SJSA1 (cell line): ENCODE measurements at regions not wholly inside any gene's neighbourhood (a gene's known extent, or its start where the extent isn't known, plus 50 kb on each side); places are given as distances from the start of the nearest gene placed in this dataset.

ENCODE experiments used
- DNase-seq, 2 experiments: peaks; one replicate each; pipeline ENCODE4 v3.0.0-alpha.2; 2015 to 2020; ENCODE audit warnings: low spot score in 2 of 2, low read depth in 1 of 2
- H3K27ac ChIP-seq: fragments of 250-450 bp; sonication (Bioruptor Pico); 2 replicates; pipeline ENCODE4 v1.5.1; 2020; ENCODE audit warnings: mild to moderate bottlenecking, moderate library complexity
- H3K27me3 ChIP-seq: fragments of 250-450 bp; sonication (Bioruptor Pico); replicated peaks from 2 replicates; pipeline ENCODE4 v1.5.1; 2020; ENCODE audit warnings: mild to moderate bottlenecking, moderate library complexity
- H3K36me3 ChIP-seq: fragments of 250-450 bp; sonication (Bioruptor Pico); 2 replicates; pipeline ENCODE4 v1.5.1; 2020; ENCODE audit warnings: mild to moderate bottlenecking
- H3K4me1 ChIP-seq: fragments of 250-450 bp; sonication (Bioruptor Pico); replicated peaks from 2 replicates; pipeline ENCODE4 v1.6.1; 2021; ENCODE audit warnings: mild to moderate bottlenecking
- H3K4me3 ChIP-seq: fragments of 250-450 bp; sonication (Bioruptor Pico); 2 replicates; pipeline ENCODE4 v1.5.1; 2020; ENCODE audit warnings: mild to moderate bottlenecking
- H3K9me3 ChIP-seq: fragments of 250-450 bp; sonication (Bioruptor Pico); replicated peaks from 2 replicates; pipeline ENCODE4 v1.5.1; 2020; ENCODE audit warnings: mild to moderate bottlenecking

DNA sequence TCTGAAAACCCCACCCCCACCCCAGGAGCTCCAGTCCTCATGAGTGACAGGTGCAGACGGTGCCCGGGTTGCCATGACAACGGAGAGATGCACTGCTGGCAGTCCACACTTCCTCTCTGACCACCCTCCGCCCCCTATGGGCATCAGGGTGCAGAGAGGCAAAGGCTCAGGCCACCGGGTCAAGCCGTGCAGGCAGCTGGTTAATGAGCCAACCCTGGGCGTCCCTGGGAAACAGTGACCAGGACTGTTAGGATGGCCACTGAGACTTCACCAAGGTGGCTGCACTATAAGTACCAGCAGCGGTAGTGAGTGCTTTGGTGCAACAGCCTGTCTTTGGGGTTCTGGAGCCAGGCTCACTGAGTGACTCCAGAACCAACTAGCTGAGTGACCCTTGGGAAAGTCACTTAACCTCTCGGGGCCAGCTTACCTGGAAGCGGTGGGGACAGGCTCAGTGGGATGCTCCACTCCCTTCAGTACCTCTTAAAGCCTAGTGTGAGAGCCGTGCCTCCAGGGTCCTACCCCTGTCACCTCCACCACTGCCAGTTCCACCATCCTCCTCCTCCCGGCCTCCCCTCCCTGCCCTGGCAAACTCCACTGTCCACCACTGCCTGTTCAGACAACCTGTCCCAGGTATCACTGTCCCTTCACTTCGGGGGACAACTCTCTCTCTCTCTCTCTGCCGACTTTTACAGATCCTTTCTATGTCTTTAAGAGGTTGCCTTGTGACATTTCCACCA lies 121.0 kb upstream of the PRR20G start:
- no peaks in the 10 kb centered on the region for H3K9me3 ChIP-seq
- H3K4me3 ChIP-seq: no peak overlapping the region
- no peaks in the 10 kb centered on the region for H3K36me3 ChIP-seq
- no peaks in the 10 kb centered on the region for H3K4me1 ChIP-seq
- no peaks in the 10 kb centered on the region for H3K27me3 ChIP-seq
- peak in 1 of 2 experiments; percentile 38 for DNase-seq
- no peak overlapping the region for H3K27ac ChIP-seq

DNA sequence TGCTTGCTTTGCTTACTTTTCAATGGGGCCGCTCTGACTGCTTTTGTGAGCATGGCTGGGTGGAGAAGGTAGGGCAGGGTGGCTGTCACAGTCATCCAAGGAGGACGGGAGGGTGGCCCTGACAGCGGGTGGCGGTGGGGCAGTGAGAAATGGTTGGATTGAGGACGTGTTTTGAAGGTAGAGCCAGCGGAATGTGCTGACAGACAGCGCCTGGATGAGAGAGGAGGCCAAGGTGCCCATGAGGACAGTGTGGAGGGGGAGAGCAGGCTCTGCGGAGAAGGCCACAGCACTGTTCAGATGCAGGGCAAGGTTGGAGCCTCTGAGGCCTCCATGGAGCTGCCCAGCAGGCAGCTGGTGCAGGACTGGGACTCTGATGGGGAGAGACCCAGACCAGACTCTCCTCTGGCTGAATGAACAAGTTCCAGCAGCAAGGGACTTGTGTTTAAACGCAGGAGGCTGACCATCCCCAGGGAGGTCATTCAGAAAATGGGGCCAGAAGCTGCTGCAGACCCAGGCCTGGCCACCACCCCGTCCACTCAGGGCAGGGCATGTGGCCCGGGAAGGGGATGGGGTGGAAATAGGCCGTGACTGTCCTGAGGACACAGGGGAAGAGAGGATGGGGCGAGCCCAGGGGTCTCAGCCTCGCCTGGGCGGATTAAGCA lies 120.3 kb upstream of the PRR20G start:
- no peaks in the 10 kb centered on the region for H3K9me3 ChIP-seq
- H3K4me1 ChIP-seq: no peaks in the 10 kb centered on the region
- DNase-seq: peak in 1 of 2 experiments; percentile 17
- H3K27me3 ChIP-seq: no peaks in the 10 kb centered on the region
- H3K36me3 ChIP-seq: no peaks in the 10 kb centered on the region
- no peak overlapping the region for H3K27ac ChIP-seq
- no peak overlapping the region for H3K4me3 ChIP-seq

DNA sequence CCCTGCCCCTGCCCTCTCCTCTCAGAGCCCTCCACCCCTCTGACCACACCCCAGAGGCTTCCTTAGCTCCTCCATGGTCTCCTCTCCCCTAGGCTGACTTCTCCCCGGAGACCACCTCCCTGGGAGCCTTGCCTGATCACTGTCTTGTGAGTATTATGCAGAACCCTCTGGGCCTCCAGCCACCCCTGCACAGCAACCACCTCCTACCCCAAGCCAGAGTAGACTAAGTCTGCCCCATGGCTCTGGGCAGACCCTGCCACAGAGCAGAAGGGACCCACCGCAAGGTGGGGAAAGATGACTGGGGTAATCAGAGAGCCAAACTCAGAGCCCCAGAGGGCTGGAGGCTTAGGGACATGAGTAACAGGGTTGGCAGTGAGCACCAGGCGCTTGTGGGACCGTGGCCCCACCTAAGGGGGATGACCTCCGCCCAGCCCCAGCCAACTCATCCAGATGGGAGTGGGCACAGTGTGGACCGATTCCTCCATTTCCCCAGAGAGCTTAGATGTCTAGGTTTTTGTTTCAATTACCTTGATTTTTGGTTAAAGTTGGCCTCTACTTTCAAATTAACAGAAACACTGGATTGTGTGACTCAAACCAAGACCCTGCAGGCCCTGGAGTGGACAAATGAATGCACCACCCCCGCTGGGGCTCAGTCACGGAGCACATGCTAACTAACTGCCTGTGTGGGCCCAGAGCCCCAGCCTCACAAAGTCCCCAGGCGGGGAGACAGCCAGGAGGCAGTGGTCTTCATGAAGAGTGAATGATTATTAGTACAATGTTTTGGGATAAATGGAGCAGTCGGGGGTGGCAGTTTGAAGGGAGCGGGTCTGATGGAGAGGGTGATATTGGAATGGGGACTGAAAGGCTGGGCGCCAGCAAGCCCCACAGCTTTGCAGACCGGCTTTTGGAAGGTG lies 119.4 kb upstream of the PRR20G start:
- H3K36me3 ChIP-seq: no peaks in the 10 kb centered on the region
- DNase-seq: peak in 1 of 2 experiments; percentile 25
- H3K9me3 ChIP-seq: no peaks in the 10 kb centered on the region
- H3K4me1 ChIP-seq: no peaks in the 10 kb centered on the region
- H3K27me3 ChIP-seq: no peaks in the 10 kb centered on the region
- H3K27ac ChIP-seq: no peak overlapping the region
- no peak overlapping the region for H3K4me3 ChIP-seq

DNA sequence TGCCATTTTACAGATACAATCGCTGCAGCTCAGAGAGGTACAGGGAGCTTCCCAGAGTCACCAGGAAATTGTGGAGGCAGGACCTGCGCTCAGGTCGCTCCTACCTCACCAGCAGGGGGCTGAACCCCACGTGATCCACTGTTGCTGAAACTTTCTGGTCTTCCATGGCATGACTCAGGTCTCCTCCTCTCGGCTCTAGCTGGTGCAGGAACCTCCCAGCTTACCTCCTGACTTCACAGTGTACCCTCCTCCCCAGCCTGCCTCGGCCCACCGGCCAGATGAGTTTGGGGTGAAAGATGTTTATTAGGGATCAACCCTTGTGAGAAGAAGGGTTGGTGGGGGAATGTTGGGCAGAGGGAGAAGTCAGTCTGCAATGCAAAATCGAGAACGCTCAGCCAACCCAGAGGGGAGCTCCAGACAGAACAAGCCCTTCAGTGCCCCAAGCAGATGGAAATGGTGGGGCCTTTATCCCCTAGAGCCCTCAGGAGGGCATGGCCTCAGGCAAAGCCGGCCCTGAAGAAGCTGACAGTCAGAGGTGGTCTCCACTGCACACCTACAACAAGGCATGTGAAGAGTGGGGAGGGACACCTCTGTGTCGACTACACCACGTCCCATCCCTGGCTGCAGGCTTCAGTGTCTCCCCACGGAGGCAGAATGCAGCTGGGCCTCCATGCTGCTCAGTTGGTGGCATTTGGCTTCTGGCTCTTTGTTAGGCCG lies 118.6 kb upstream of the PRR20G start:
- Histone ChIP-seq H3K9me3 (no peaks in the 10 kb centered on the region), H3K27ac (no peak overlapping the region), H3K36me3 (no peaks in the 10 kb centered on the region), H3K27me3 (no peaks in the 10 kb centered on the region), H3K4me3 (no peak overlapping the region), H3K4me1 (no peaks in the 10 kb centered on the region)
- peak in 1 of 2 experiments; percentile 35 for DNase-seq

DNA sequence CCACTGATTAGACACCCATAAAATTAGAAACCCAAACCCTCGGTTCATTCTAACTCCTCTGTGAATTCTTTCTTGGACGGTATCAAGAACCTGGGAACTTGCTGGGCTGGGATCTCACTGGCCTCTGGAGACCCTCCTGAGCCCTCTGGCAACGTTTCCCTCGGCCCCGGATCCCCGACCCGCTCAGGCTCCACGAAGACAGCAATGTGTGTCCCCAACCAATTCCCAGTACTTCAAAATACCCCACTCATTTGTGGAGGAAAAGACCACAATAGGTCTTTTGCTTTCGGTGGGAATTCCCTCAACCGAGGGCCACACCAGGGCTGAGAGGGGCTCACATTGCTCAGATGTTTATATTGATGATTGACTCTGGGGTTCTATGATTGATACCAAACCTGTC lies 117.9 kb upstream of the PRR20G start:
- DNase-seq: peak in 1 of 2 experiments; percentile 12
- Histone ChIP-seq H3K4me3 (no peak overlapping the region), H3K27ac (no peak overlapping the region), H3K36me3 (no peaks in the 10 kb centered on the region), H3K4me1 (no peaks in the 10 kb centered on the region), H3K27me3 (no peaks in the 10 kb centered on the region), H3K9me3 (no peaks in the 10 kb centered on the region)

DNA sequence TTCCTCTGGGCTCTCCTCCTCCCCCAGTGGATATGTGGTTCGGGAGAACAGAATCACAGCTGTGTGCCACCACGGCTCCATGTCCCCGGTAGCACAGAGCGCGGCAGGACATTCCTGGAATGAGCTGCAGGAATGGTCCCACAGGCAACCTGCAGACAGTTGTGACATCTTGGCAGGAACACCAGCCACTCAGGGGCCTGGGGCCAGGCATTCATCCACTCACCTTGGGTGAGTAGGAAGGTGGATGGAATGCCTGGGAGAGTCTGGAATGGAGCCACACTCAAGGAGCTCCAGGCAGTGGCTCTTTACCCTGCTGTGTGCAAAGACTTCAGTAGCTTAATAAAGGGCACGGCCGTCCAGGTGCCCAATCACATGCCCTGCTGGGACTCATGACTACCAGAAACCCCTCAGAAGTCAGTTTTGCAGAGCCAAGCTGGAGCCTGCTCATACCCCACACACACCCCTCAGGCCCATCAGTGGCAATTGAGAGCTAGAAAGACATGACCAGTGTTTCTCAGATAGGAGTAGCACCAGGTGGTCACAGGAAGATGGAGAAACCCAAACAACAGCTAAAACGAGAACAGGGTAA lies 117.3 kb upstream of the PRR20G start:
- peak in 1 of 2 experiments; percentile 16 for DNase-seq
- Histone ChIP-seq H3K9me3 (no peaks in the 10 kb centered on the region), H3K27me3 (no peaks in the 10 kb centered on the region), H3K4me3 (no peak overlapping the region), H3K27ac (no peak overlapping the region), H3K36me3 (no peaks in the 10 kb centered on the region), H3K4me1 (no peaks in the 10 kb centered on the region)

DNA sequence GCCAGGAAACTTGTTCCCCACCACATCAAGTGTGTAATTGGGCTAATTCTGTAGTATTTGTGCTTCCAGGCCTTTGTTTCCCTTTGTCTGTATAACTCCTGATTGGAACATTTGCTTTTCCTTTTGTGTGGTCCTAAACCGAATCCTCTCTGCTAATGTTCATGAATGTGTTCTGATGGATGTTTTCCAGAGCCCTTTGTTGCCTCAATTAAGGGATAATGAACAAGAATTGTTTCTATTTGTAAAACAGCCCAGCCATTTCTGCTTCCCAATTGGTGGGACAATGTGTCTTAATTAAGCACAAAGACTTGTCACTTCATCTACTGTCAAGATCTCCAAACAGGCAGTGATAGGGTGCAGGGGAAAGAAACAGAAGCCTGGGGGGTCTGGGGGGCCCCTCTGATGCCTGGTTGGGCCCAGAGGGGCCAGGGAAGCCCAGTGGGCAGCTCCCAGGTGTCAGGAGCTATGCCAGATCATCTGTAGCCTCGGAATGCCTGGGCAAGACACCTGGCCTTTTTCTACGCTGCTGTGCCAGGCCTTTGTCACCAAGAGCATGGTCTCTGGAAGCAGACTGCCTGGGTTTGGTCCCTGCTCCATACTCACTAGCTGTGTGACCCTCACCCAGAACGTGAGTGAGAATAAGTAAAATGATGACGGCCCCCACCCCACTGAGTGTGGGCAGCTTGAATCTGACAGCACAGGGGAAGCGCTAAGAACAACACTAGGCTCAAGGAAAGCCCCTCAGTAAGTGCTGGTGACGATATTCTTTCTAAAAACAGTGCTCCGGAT lies 116.6 kb upstream of the PRR20G start:
- DNase-seq: no peak
- H3K4me3 ChIP-seq: no peak overlapping the region
- no peaks in the 10 kb centered on the region for H3K36me3 ChIP-seq
- peaks cover 6% of the 10 kb centered on the region for H3K27me3 ChIP-seq
- no peaks in the 10 kb centered on the region for H3K4me1 ChIP-seq
- H3K9me3 ChIP-seq: no peaks in the 10 kb centered on the region
- H3K27ac ChIP-seq: no peak overlapping the region

DNA sequence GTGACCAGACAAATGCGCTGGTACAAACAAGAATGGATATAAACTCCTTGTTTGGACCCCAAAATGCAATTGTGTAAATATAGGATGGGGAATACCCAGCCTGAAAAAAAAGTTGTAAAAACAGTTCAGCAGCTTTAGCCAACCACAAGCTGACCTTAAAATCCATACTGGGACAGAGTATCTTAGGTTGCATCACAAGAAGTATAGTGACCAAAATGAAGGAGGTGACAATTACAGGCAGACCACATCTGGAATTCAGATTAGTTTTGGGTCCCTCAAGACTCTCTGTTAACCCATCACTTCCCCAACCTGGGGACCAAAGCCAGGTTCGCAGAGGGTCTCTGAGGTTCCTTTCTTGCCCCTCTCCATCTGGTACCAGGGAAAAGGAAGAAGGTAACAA lies 115.9 kb upstream of the PRR20G start:
- no peaks in the 10 kb centered on the region for H3K36me3 ChIP-seq
- no peak overlapping the region for H3K4me3 ChIP-seq
- H3K4me1 ChIP-seq: no peaks in the 10 kb centered on the region
- no peak for DNase-seq
- H3K9me3 ChIP-seq: no peaks in the 10 kb centered on the region
- H3K27me3 ChIP-seq: peaks cover 9% of the 10 kb centered on the region
- no peak overlapping the region for H3K27ac ChIP-seq

DNA sequence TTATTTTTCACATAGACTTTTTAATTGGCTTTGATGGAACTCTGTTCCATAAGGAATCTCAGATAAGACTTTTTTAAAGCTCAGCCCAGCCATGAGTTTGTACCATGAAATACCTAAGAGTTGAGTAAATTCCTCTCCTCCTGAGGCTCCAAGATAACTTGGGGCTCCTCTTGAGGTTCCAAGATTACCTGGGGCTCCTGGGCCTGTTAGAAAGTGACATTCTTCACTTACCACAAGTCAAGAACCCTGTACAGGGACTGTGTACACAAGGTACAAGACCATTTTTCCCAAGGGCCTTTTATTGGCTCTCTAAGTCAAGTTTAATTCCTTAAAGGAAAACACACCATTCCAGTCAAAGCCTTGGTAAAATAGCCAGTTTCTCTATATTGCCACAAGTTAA lies 111.3 kb upstream of the PRR20G start:
- H3K4me3 ChIP-seq: no peak overlapping the region
- H3K36me3 ChIP-seq: no peaks in the 10 kb centered on the region
- peaks cover 9% of the 10 kb centered on the region for H3K27me3 ChIP-seq
- H3K4me1 ChIP-seq: no peaks in the 10 kb centered on the region; the same call in 1 of the 2 replicates
- no peak for DNase-seq
- no peaks in the 10 kb centered on the region for H3K9me3 ChIP-seq
- no peak overlapping the region for H3K27ac ChIP-seq

DNA sequence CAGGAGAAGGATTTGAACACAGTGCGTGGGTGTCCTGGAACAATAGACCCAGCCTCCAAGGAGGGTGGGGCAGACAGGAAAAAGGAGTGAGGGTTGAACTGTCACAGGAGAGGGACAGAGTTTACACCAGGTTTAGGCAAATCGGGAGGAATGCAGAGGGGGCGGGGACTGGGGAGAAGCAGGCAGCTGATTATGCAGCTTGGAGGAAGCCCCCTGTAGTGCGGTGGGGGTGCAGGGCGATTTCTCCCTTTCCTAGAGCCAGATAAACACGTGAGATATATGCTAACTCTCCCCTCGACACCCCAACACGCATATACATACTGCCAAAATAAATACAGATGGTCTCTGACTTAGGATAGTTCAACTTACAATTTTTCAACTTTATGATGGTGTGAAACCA lies 108.6 kb upstream of the PRR20G start:
- Histone ChIP-seq H3K27ac (no peak overlapping the region), H3K27me3 (peaks cover 9% of the 10 kb centered on the region), H3K36me3 (no peaks in the 10 kb centered on the region), H3K4me1 (no peaks in the 10 kb centered on the region; the same call in 1 of the 2 replicates), H3K9me3 (no peaks in the 10 kb centered on the region), H3K4me3 (no peak overlapping the region)
- DNase-seq: no peak

DNA sequence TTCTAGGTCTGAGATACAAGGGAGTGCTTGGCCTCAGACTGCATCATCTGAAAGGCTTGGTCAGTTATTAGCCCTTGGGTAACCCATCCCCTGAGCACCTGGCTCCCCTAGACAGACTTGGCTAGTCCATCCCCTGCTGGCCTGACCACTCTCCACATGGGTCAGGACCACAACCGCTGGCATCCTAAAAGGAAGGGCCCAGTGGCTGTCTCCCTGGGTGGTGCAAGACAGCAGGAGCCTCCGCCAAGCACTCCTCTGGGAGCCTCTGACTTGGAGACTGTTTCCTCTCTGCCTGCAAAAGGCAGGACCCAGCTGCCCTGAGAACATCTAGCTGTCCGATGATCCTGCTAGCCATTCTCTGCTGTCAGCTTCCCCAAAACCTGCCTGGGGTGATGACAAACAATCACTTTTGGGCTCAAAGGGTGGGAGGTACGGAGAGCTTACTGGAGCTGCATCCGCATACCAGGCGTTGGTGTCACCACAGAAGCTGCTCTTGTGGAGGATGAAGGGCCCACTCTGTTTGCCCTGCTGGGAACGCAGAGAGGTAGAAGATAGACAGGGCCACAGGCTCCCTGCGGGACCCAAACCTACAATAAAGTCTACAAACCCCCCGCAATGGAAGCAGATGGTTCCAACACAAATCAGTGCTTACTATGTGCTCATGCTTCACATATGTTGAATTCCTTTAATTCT lies 108.0 kb upstream of the PRR20G start:
- Histone ChIP-seq H3K27ac (no peak overlapping the region), H3K4me3 (no peak overlapping the region), H3K27me3 (peaks cover 9% of the 10 kb centered on the region), H3K4me1 (no peaks in the 10 kb centered on the region; the same call in 1 of the 2 replicates), H3K9me3 (no peaks in the 10 kb centered on the region), H3K36me3 (no peaks in the 10 kb centered on the region)
- DNase-seq: no peak

DNA sequence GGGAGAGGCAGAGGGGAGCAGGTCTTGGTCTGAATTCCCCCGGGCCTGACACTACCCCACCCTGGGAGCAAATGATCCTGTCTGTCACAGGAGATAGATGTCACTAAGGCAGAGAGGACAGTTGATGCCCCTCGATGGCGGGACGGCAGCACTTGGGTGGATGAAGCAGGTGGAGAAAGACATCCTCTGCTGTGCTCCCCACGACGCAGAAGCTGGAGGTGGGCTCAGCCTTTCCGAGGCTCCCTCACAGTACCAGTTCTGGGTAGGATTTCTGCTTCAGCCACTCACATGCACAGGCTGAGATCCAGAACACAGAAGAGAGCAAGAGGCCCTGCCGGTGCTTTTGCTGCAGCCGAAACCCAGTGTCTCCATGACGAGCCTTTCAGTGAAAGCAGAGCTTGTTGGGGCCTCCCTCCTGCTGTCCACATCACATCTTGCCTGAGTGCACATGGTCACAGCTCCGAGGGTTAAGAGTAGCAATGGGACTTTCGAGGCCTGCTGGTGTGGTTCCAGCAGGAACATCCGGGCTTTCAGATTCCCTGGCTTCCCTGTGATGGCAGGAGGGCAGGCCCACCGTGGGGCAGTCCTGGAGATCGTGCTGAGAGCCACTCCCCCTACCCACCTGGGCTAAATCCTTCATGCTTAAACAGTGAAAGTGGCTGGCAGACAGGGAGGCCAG lies 107.3 kb upstream of the PRR20G start:
- Histone ChIP-seq H3K27me3 (peaks cover 9% of the 10 kb centered on the region), H3K4me3 (no peak overlapping the region), H3K27ac (no peak overlapping the region), H3K36me3 (no peaks in the 10 kb centered on the region), H3K9me3 (no peaks in the 10 kb centered on the region), H3K4me1 (no peaks in the 10 kb centered on the region; the same call in 1 of the 2 replicates)
- DNase-seq: no peak
